Left lung (tissue), 4 donors: ENCODE measurements at regions not wholly inside any gene's neighbourhood (a gene's known extent, or its start where the extent isn't known, plus 50 kb on each side); places are given as distances from the start of the nearest gene placed in this dataset.

Source experiments
- ATAC-seq: fragments of 200-7000 bp; cut with Tn5 transposase; one replicate; pipeline ENCODE4 v1.9.1; 2020; ENCODE audit warnings: moderate library complexity
- DNase-seq, 4 donors: peaks; one replicate each; pipeline ENCODE4 v3.0.0-alpha.2; 2013 to 2020
- H3K27ac ChIP-seq, 2 donors: fragments of 200-600 bp; sonication (generic) in 1 of 2; one replicate each; pipeline versions ENCODE4 v1.5.0 to v1.8.0; 2020 to 2021
- H3K27me3 ChIP-seq, 2 donors: fragments of 200-600 bp; sonication (generic) in 1 of 2; one replicate each; pipeline versions ENCODE4 v1.5.0 to v1.8.0; 2020 to 2021
- H3K36me3 ChIP-seq, 2 donors: fragments of 200-600 bp; sonication (generic) in 1 of 2; one replicate each; pipeline versions ENCODE4 v1.5.0 to v1.8.0; 2020 to 2021
- H3K4me1 ChIP-seq, 2 donors: fragments of 200-600 bp; one replicate each; pipeline ENCODE4 v1.8.0; 2021
- H3K4me3 ChIP-seq, 2 donors: fragments of 200-600 bp; sonication (generic) in 1 of 2; one replicate each; pipeline versions ENCODE4 v1.5.0 to v1.8.0; 2020 to 2021; ENCODE audit warnings: mild to moderate bottlenecking in 1 of 2
- H3K9me3 ChIP-seq, 2 donors: fragments of 200-600 bp; sonication (generic) in 1 of 2; one replicate each; pipeline versions ENCODE4 v1.5.0 to v1.8.0; 2020 to 2021
- CTCF ChIP-seq, 2 donors: fragments of 200-600 bp; sonication (generic) in 1 of 2; IDR thresholded peaks; one replicate each; pipeline versions ENCODE4 v1.5.0 to v1.8.0; 2021; ENCODE audit warnings: antibody characterized with exemption in 2 of 2
- intact Hi-C, 2 donors: fragments of 100-400 bp; cut with DNase I; formaldehyde crosslinking; loops; one replicate each; pipeline versions ENCODE4 v1.11.2 to v1.14.2; 2022
- donor health status: DM: no; HTN: yes; CAD: no.
- donor health status: DM: no; HTN: no; CAD: no.

GRCh38 chr12:91690531-91690930 is 455.1 kb downstream of the BTG1 start:
- DNase-seq (no peak), ATAC-seq (no peak)
- intact Hi-C loops: no loop called here

GRCh38 chr12:91687052-91688017 is 458.3 kb downstream of the BTG1 start:
- ATAC-seq (no peak), DNase-seq (no peak)
- Histone ChIP-seq H3K9me3 (no peaks in the 10 kb centered on the region), H3K36me3 (no peaks in the 10 kb centered on the region), H3K27me3 (no peaks in the 10 kb centered on the region), H3K4me3 (no peak overlapping the region), H3K27ac (no peak overlapping the region), H3K4me1 (no peaks in the 10 kb centered on the region)
- TF ChIP-seq CTCF (IDR thresholded peaks at IDR 0.05): no peak
- intact Hi-C loops: no loop called here

More at GRCh38 chr12:91690531-91690930, 455.1 kb downstream of the BTG1 start:
- no peak for TF ChIP-seq CTCF (IDR thresholded peaks at IDR 0.05)
- H3K9me3 ChIP-seq: no peaks in the 10 kb centered on the region
- no peaks in the 10 kb centered on the region for H3K36me3 ChIP-seq
- H3K27ac ChIP-seq: no peak overlapping the region
- H3K4me1 ChIP-seq: no peaks in the 10 kb centered on the region
- H3K4me3 ChIP-seq: no peak overlapping the region
- no peaks in the 10 kb centered on the region for H3K27me3 ChIP-seq

GRCh38 chr12:91685917-91686316 is 459.7 kb downstream of the BTG1 start:
- no peaks in the 10 kb centered on the region for H3K36me3 ChIP-seq
- intact Hi-C loops: no loop called here
- TF ChIP-seq CTCF (IDR thresholded peaks at IDR 0.05): no peak

GRCh38 chr12:91681751-91682150 is 463.9 kb downstream of the BTG1 start:
- Histone ChIP-seq H3K9me3 (no peaks in the 10 kb centered on the region), H3K36me3 (no peaks in the 10 kb centered on the region), H3K4me3 (no peak overlapping the region), H3K27ac (no peak overlapping the region), H3K4me1 (no peaks in the 10 kb centered on the region), H3K27me3 (no peaks in the 10 kb centered on the region)
- DNase-seq (no peak), ATAC-seq (no peak)
- intact Hi-C loops: no loop called here
- no peak for TF ChIP-seq CTCF (IDR thresholded peaks at IDR 0.05)

More at GRCh38 chr12:91685917-91686316, 459.7 kb downstream of the BTG1 start:
- ATAC-seq: no peak
- DNase-seq: no peak
- H3K4me1 ChIP-seq: no peaks in the 10 kb centered on the region
- H3K27me3 ChIP-seq: no peaks in the 10 kb centered on the region
- H3K27ac ChIP-seq: no peak overlapping the region
- no peaks in the 10 kb centered on the region for H3K9me3 ChIP-seq
- H3K4me3 ChIP-seq: no peak overlapping the region

GRCh38 chr12:91680864-91681263 is 464.8 kb downstream of the BTG1 start:
- Histone ChIP-seq H3K4me3 (no peak overlapping the region), H3K36me3 (no peaks in the 10 kb centered on the region), H3K27me3 (no peaks in the 10 kb centered on the region), H3K27ac (no peak overlapping the region), H3K9me3 (no peaks in the 10 kb centered on the region), H3K4me1 (no peaks in the 10 kb centered on the region)
- DNase-seq (no peak), ATAC-seq (no peak)
- no peak for TF ChIP-seq CTCF (IDR thresholded peaks at IDR 0.05)
- intact Hi-C loops: no loop called here
